Type B pancreatic cell (in vitro differentiated cells): ENCODE measurements at regions not wholly inside any gene's neighbourhood (a gene's known extent, or its start where the extent isn't known, plus 50 kb on each side); places are given as distances from the start of the nearest gene placed in this dataset.

Experiments
- DNase-seq: peaks from one replicate; pipeline ENCODE4 v3.0.0; 2021; ENCODE audit warnings: mixed read lengths; ENCODE audit not compliant: unreplicated experiment; ENCODE audit errors: extremely low spot score
- H3K27ac Mint-ChIP-seq: 2 replicates; pipeline ENCODE4 v1.8.0; 2021; ENCODE audit warnings: mild to moderate bottlenecking, mixed read lengths
- H3K27me3 Mint-ChIP-seq: 2 replicates; pipeline ENCODE4 v1.8.0; 2021; ENCODE audit warnings: mixed read lengths
- H3K36me3 Mint-ChIP-seq: 2 replicates; pipeline ENCODE4 v1.8.0; 2021; ENCODE audit warnings: mixed read lengths
- H3K4me1 Mint-ChIP-seq: one replicate; pipeline ENCODE4 v1.8.0; 2021; ENCODE audit warnings: mixed read lengths; ENCODE audit not compliant: unreplicated experiment
- H3K4me3 Mint-ChIP-seq: 2 replicates; pipeline ENCODE4 v1.8.0; 2021; ENCODE audit warnings: mild to moderate bottlenecking, mixed read lengths
- H3K9me3 Mint-ChIP-seq: 2 replicates; pipeline ENCODE4 v1.8.0; 2021; ENCODE audit warnings: mixed read lengths
- CTCF ChIP-seq: fragments of 200-600 bp; sonication (generic); conservative IDR thresholded peaks from 2 replicates; pipeline ENCODE4 v1.5.0; 2021; ENCODE audit warnings: antibody characterized with exemption, mild to moderate bottlenecking

GRCh38 chr6:106767271-106767670, 137.9 kb downstream of the QRSL1 start:
- TF ChIP-seq CTCF = no peak
- H3K27ac Mint-ChIP-seq = no peak overlapping the region
- no peak overlapping the region for H3K4me3 Mint-ChIP-seq
- peaks cover 5% of the 10 kb centered on the region for H3K9me3 Mint-ChIP-seq
- H3K36me3 Mint-ChIP-seq = peaks cover 4% of the 10 kb centered on the region
- H3K4me1 Mint-ChIP-seq = no peaks in the 10 kb centered on the region
- no peak for DNase-seq
- H3K27me3 Mint-ChIP-seq = no peaks in the 10 kb centered on the region

DNA sequence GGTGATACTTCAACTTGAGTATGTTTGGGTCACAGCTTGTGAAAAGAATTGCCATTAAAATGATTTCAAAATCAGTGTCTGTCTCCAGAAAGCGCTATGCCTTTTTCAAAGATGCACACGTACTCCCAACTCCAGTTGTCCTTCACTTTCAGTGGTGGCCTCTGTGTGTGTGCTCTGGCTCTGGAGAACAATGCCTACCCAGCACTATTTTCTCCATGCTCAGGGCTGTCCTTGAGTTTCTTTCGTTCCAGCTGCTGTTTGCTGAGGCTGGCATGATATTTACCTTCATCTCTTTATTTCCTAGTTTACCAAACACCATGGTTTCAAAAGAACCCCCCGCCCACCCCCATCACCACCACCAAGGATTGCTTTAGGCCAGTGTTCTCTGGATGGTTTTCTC, 136.8 kb downstream of the QRSL1 start:
- no peaks in the 10 kb centered on the region for H3K27me3 Mint-ChIP-seq
- no peak overlapping the region for H3K4me3 Mint-ChIP-seq
- no peak for TF ChIP-seq CTCF
- H3K9me3 Mint-ChIP-seq = peaks cover 8% of the 10 kb centered on the region
- H3K36me3 Mint-ChIP-seq = peaks cover 4% of the 10 kb centered on the region
- no peak overlapping the region for H3K27ac Mint-ChIP-seq
- H3K4me1 Mint-ChIP-seq = no peaks in the 10 kb centered on the region
- DNase-seq = no peak

DNA sequence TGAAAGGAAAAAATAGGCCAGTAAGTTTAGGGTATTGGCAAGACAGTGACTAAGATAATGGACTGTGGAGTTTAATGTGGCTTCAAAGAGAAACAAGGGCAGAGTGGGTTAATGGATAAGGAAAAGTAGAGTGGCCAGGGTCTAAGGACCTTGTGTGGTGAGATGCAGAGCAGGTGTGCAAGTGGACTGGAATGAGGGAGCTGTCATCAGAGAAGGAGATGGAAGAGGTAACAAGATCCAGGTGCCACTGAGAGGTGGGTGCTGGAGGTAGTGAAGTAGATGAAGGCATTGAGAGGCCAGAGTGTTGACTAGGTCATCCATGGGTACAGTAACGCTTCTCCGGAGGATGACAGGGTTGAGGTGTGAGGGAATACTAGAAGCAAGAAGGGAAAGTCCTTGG, 136.1 kb downstream of the QRSL1 start:
- Mint-ChIP-seq H3K27ac (no peak overlapping the region), H3K9me3 (peaks cover 6% of the 10 kb centered on the region), H3K27me3 (no peaks in the 10 kb centered on the region), H3K4me3 (no peak overlapping the region), H3K4me1 (no peaks in the 10 kb centered on the region), H3K36me3 (peaks cover 4% of the 10 kb centered on the region)
- DNase-seq = no peak
- TF ChIP-seq CTCF = no peak

DNA sequence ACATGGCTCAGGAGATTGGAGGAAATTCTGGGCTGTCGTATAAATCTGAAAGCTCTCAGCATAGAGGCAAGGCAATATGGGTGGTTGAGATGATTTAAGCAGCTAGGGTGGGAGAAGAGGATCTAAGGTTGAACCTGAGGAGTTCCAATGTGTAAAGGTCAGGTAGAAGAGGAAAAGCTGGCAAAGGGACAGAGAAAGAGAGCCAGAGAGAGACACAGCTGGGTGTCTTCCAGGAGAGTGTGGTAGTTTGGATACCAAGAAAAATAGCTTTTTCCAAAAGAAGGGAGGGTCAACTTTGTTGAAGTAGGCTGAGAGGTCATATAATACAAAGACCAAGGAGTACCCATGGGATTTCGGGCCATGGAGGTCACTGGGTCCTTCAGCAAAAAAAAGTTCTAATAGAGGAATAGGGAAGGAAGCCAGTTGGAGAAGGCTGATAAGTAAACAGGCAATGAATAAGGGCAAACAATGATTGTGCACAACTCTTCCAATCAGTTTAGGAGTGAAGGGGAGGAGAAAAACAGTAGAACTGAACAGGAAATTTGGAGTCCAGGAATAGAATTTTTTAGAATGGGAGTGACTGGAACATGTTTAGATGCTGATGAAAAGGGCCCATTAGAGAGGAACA, 135.1 kb downstream of the QRSL1 start:
- peaks cover 13% of the 10 kb centered on the region for H3K9me3 Mint-ChIP-seq
- no peak overlapping the region for H3K27ac Mint-ChIP-seq
- peaks cover 4% of the 10 kb centered on the region for H3K36me3 Mint-ChIP-seq
- H3K4me1 Mint-ChIP-seq = no peaks in the 10 kb centered on the region
- TF ChIP-seq CTCF = no peak
- no peak for DNase-seq
- no peak overlapping the region for H3K4me3 Mint-ChIP-seq
- no peaks in the 10 kb centered on the region for H3K27me3 Mint-ChIP-seq

GRCh38 chr6:106763361-106763760, 134.0 kb downstream of the QRSL1 start:
- Mint-ChIP-seq H3K4me3 (no peak overlapping the region), H3K27me3 (no peaks in the 10 kb centered on the region), H3K36me3 (peaks cover 4% of the 10 kb centered on the region), H3K4me1 (no peaks in the 10 kb centered on the region), H3K27ac (no peak overlapping the region), H3K9me3 (peaks cover 13% of the 10 kb centered on the region)
- DNase-seq = no peak
- no peak for TF ChIP-seq CTCF

- no peak for DNase-seq
- Mint-ChIP-seq H3K36me3 (peaks cover 4% of the 10 kb centered on the region), H3K9me3 (peaks cover 13% of the 10 kb centered on the region), H3K4me3 (no peak overlapping the region), H3K27ac (no peak overlapping the region), H3K27me3 (no peaks in the 10 kb centered on the region), H3K4me1 (peaks cover 10% of the 10 kb centered on the region)
- no peak for TF ChIP-seq CTCF
Observed at GRCh38 chr6:106761160-106761559, 131.8 kb downstream of the QRSL1 start.
